Inflammatory macrophage (primary cell): ENCODE measurements at regions not wholly inside any gene's neighbourhood (a gene's known extent, or its start where the extent isn't known, plus 50 kb on each side); places are given as distances from the start of the nearest gene placed in this dataset.

Experiments used
- DNase-seq, 2 donors: peaks; one replicate each; pipeline ENCODE4 v3.0.0-alpha.2; 2020 to 2022

DNA sequence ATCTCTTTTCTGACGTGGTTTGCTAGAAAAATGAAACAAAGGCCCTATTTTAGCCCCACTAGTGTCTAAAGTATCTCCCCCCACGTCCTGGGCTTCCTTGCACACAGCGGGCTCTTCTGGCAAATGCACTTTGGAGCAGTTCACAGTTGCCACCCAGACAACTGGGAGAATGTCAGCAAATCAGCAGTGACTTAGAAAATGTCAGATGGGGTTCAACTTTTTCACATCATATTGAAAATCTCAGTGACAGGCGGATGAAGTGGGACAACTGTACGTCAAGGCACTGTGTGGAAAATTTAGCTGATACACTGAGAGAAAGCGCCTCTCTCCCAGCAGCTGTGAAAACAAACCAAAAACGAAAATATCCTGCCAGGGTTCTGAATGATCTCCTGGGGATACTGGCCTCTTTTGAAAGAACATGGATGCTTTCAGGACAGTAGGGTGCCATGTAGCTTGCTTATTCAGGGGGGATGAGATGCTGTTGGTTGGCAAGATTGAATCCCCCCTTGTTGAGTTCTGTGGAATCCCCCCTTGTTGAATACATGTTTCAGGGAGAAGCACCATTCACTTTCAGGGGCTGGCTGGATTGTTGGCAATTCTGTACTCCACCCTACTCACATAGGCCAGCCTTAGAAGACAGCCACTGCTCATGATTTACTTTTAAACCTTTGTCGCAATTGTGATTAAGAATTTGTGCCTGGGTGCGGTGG lies 372.8 kb upstream of the CELF2 start:
- DNase-seq: no peak

DNA sequence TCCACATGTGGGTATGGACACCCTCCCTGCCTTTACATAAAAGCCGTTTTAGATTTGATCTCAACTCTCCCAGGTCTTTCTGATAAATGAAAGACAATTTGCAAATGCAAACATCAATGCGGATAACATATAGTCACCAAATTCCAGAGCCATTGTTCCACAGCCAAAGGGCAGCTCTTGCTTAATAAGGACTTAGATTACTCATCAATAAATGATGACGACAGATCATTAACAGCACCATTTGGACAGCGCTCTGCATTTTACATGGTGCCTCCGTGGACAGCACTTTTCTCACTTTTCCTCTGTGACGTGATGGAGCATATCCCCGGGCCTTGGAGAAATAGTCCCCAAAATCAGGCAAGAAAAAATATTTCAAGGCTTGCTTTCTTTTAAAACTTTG lies 370.3 kb upstream of the CELF2 start:
- no peak for DNase-seq

DNA sequence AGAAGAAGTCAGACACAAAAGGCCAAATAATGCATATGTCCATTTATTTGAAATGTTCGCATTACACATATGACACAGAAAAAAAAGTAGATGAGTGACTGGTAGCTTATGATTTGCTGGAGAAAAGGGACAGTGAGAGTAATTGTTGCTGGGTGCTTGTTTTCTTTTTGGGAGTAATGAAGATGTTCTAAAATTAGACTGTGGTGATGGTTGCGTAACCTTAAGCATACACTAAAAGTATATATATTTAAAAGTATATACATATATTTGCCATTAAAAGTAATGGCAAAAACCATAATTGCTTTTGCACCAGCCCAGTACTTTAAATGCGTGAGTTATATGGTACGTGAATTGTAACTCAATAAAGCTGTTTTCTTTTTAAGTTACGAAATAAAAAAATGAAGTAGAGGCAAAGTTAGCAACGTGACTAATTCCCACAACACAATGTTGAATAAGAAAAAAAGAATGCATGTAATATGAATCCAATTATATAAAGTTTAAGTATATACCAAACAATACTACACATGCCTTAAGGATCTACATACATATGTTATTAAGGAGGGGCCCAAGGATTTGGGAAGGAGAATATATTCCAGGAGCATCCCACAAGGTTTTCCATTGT lies 360.4 kb upstream of the CELF2 start:
- no peak for DNase-seq

DNA sequence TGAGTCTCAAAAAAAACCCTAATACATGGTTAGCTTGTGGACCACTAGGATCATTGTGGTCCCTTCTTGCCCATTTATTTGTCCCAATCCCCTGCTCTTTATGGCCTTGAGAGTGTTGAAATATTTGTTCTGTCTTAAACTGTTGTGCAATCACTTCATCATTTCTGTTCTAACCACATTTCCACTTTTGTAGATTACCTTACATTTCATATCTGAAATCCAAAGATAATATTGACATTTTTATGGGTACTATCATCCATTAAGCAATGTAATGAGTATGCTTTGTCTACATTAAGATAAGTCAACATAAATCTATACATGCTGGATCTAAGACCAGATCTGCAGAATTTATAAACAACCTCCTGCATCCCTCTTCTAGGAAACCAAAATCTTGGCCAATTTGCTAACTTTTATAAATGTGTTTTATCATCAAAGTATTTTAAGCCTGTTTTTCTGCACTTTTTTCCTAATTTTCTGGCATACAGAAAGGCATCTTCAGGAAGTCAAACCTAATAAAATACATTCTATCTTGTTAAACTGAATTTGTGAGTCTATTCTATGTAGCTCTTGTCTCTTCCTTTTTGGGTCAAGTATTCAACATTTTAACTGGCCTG lies 359.4 kb upstream of the CELF2 start:
- peak in 1 of 2 donors; percentile 24 for DNase-seq

DNA sequence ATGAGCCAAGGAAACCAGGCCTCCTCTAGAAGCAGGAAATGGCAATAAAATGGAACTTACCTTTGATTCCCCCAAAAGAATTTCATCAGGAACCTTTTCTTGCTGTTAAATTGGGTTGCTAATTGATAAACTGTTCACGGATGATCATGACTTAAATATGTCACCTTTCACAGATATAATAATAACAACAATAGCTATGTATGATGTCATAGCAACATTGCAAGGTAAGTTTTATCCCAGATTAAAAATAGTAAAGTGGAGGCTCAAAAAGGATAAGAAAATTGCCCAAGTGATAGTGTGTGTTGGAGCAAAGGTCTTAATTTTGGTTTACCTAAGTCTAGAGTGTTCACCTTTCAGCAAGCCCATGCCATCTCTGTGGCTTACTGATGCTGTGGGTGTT lies 357.6 kb upstream of the CELF2 start:
- DNase-seq: no peak

DNA sequence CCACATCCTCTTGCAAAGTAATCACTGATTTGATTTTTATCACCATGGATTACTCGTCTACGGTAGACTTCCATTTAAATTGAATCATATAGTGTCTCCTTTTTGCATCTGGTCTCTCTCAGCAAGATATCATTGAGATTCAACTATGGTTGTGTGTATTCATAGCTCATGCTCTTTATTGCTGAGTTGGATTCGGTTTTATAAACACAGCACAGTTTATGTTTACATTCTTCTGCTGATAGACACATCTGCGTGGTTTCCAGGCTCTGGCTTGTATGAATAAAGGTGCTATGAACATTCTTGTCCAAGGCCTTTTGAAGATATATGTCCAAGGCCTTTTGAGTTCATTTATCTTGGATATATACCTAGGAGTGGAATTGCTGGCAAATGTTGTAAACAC lies 356.5 kb upstream of the CELF2 start:
- DNase-seq: no peak

DNA sequence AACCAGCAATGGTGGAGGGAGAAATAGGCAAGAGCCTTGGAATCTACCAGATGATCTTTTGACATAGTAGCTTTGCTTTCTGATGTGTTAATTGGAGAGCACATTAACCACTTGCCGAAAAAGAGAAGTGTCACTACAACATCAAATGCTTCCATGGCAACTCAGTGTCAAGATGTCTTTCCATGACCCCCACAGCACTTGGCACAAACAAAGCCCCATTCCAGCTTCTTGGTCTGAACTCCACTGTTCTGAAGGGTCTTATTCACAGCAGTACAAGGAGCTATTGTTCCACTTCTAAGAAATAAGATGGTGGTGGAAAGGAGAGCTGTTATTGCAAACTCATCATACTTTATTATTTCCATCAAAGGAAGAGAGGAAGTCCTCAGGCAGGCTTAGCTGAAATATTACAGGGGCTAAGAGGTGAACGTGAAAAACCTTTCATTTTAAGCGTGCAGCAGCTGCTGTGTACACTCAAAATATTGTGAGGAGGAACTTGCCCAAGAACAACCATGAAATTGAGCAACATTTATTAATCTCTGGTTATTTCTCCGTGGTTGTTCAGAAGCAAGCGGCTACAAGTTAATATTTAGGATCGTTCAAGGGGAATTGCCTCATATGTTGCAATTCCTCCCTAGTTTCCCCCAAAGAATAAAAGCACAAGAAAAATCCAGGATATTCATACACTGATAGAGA lies 354.8 kb upstream of the CELF2 start:
- peak; percentile 16 to 43 for DNase-seq

DNA sequence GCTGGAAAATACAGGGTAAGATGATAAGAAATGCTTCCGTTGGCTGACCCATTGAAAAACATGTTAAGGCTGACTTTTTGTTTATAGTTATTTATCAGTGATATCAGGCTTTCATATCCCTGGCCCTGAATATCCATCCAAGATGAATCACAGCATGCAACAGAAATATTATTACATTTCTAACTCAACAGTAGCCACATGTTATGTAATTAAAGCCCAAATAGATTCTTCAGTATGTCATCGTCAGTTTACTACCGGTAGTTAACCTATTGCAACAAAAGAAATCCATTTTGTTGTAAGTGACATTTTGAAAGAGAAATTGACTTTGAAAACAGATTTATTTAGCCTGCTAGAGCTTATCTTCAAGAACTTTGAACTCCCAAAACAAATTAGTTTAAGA lies 354.1 kb upstream of the CELF2 start:
- peak in 1 of 2 donors; percentile 12 for DNase-seq

DNA sequence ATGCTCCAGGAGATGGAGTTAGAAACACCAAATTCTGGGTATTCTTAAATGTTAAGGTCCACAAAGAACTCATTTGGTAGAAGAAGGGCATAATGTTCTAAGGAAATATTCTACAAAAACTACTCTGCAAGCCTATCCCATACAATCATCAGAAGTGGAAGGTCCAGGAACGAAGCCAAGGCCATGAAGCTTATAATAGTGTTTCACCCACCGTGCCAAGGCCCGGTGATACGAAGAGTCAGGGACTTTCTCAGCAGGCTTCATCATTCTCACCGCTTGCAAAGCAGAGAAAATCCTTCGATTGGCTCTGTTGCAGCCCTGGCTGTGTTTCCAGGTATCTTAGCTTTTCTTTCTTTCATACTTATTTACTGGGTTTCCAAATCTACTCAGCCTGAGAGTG lies 351.9 kb upstream of the CELF2 start:
- no peak for DNase-seq

DNA sequence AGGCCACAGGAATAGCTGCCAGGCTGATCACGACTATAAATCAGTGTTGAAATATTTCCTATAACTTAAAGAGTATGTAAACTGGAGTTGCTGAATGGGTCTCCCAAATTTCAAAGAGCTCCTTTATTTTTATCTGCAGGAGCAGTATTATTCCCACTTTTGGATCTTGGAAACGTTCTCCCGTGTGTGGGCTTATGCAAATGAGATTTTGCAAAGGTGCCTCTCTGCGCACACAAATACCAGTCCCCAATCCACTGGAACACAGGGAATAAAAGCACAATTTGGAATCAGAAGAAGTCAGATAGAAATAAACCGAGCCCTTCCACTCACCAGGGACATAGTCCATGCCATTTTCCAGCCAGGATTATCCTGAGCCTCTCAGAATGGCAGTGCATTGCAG lies 350.2 kb upstream of the CELF2 start:
- no peak for DNase-seq

DNA sequence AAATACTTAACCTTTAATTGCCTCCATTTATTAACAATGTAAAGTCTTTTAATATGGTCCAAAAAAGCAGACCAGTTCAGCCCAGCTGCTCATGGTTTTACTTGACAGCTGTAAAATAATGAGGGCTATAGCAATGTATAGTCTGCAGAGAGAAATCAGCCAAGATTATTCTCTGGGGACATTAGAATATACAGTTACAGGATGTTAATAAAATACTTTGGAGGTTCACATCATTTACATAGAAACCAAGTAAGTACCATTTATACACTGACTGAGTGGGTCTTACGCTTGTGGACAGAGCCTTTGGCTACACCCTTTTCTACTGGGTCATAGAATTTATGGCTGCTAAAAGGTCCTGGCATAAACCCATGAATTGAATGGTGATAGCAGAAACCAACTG lies 340.7 kb upstream of the CELF2 start:
- DNase-seq: no peak

DNA sequence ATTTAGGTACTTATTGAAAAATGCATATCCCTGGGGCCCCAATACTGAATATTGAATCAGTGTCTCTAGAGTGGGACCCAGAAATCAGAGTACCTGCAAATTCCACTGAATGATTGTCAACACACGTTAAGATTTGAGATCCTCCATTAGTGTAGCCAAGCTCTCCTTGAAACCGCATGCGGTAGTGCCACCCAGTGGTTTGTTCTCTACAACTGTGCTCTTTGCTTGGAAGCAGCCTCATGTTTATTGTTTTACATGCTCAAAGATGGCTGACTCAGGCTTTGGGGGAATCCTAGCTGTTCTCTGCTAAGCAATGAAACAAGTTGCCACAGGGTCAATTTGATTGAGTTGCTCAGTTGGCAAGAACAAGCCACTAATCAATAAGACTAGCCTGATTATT lies 340.2 kb upstream of the CELF2 start:
- DNase-seq: peak; percentile 72 to 81

DNA sequence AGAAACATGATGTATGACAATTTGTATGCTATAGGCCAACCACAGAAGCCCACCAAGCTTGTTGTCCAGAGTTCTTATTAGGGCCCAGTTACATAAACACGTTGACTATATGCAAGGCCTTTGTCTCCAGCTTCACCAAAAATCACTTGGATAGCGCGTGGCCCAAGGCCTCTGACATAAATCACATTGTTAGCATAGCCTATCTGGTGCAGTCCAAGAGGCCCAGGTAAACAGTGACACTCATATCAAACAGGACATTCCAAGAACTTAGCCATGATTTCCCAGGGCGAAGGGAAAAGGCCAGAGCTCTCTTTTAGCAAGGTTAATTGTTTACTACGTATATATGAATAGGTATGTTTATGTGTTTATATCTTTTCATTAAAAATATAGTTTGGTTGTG lies 337.2 kb upstream of the CELF2 start:
- DNase-seq: no peak

DNA sequence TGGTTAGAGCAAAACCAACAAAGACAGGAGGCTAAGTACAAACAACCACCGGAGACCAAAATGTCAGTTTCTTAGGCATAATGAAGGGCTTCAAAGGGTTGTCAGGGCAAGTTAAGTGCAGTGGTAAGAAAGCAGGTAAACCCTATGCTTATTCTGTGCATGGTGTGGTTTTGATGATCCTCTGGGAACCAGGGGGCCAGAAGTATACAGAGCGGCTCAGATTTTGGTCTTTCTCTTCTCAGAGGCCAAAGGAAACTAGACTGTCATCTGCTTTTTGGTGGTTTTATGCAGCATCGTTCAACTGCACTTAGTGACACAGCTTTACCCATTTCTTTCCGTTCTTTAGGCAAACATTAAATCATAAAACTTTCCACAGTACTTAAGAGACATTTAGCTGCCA lies 332.7 kb upstream of the CELF2 start:
- no peak for DNase-seq

DNA sequence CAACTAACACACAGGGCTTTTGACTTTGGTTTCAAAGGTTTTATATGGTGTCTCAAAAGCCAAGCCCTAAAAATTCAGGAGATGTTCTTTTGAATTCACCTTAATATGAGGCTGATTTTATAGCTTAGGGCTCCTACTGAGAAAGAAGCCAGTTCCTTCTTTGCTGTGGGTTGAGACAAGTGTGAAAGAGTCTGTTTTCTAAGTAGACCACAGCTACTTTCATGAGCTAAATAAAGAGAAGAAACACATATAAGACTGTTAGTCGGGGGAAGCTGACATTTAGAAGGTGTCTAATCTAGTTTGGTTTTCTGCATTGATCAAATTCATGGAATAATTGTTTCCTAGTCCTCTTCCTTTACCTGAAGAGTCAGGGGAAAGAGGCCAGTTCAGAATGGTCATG lies 332.1 kb upstream of the CELF2 start:
- no peak for DNase-seq

DNA sequence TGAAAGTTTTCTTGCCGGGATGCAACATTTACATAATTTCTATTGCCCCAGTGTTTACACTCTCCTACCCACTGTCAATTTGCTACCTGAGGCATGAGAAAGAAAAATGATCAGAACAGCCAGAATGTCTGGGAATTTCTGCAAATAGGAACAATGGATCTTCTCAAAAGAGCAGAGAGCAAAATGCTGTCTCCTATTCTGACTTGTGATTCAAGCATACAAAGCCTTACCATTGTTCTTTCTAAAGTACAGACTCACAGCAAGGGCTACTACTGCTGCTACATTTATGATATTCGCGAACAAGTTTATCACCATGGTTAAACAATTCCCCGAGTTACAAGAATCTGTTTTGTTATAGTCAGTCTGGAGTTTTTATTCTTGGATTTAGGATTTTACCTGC lies 329.9 kb upstream of the CELF2 start:
- no peak for DNase-seq

DNA sequence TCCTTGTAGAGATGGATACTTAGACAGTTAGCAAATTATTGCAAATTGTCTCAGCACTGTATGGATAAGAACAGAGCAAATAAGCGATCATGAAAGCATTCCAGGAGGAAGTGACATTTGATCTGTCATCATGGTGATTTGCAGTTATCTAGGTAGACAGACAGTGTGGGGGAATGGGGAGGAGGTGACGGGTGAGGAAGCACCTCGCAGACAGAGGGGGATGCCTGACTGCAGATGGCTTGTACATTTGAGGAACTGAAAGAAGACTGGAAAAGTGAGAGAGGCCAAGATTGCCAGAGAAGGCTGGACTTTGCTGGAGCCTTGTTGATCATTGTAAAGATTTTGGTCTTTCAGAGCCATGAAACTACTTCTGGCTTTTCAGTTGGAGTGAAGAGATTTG lies 318.2 kb upstream of the CELF2 start:
- peak; percentile 20 to 34 for DNase-seq

DNA sequence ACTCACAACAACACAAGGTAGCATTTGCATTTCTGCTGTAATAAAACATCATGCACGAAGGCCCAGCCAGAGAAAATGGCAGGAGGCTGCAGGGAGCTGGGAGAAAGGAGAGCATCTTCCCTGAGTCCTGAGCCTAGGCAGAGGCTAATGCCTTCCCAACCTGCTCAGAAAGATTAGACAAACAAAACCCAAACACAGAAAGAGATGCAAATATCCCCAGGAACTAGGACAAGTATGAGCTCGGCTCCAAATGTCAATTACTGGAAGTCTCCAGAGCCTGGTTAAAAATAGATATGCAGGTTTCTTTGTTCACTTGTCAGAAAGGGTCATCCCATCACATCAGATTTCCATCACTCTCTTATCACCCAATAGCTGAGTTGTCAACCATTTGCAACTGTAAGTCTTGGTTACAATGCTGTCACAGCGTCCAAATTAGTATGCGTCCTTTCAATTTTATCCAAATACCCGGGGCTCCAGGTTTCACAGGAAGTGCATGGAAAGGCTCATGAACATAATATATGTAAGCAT lies 316.5 kb upstream of the CELF2 start:
- no peak for DNase-seq

DNA sequence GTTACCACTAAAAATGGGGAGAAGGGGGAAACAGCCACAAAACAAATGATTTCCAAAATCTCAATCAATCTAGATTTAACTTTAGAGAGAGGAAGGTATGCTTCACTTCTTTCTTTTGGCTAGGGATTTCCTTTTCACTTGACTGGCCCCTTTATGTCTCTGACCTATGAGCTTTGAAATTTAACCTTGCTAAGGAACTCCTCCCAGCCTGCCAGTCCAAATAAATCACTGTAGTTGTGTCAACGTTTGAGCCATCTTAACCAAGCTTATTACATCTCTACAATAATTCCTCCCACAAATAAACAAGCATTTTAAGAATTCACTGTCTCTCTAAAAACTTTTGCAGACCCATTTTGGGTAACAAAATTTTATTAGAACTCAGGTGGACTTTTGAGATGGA lies 315.5 kb upstream of the CELF2 start:
- no peak for DNase-seq

DNA sequence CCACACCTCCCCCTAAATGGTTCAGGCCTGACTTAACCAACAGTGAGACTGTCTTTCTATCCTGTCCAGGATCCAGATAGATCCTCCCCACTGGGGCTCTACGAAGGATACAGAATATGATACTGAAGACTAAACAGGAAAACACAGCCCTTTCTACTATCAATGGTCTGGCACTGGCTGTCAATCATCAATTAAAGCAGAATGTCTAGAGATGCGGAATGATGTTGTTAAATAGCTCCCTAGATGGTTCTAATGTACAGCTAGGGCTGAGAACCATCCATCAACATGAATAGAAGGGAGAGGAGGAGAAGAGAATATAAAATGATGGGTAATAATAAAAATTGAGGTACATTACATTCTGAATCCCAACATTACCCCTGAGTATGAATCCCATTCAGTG lies 314.3 kb upstream of the CELF2 start:
- no peak for DNase-seq

DNA sequence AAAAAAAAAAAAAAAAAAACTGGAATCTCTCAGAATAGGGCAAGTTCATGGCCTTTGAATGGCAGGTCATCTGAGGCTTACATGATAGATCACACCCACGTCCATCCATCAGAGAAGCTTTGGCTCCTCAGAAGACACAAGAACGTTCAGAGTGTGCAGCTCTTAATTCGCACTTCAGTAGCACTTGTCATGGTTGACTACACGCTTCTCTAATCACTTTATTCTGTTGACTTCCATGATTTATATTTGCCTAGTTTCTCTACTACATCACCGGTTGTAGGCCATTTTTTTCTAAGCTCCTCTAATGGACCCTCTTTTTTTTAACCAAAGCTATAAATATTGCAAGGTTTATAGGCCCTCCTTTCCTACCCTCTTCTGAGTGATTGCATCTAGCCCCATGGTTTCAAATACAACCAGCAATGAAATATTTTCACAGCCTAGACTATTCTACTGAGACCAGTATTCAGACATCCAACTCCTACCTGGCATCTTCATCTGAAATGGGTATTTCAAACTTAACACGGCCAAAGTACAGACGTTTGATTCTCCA lies 305.4 kb upstream of the CELF2 start:
- DNase-seq: no peak

DNA sequence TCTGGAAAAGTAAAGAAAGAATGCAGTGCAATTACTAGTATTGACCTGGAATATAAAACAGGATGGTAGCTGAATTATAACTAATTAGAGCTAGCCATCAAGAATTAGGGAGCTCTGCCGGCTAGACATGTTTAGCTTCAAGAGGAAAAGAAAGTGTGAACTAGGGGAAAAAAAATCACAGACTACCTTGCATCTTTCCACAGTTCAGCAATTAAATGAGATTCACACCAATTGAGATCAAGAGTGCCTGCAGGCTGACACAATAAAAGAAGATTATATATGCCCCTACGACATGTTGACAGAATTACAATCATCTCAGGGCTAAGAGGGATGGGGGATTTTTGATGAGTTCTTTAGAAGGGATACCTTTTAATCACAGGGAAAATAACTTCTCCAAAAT lies 303.3 kb upstream of the CELF2 start:
- no peak for DNase-seq

DNA sequence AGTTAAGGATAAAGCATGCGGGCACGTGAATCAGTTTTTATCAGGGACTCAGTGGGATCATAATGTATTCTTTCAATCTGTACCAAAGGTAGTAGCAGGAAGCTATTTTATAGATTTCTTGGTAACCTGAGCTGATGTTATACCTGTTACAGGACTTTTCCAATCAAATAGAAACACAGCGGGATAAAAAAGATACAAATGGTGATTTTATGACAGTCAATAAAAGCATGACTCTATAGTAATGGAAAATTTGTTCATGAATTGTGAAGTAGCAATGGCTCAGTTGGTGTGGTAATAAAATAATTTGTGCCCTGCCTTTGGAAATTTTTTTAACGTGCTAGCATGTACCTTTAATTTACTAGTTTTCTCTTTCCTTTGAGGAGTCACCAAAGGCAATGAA lies 300.7 kb upstream of the CELF2 start:
- no peak for DNase-seq
